ENCODE measurements at regions not wholly inside any gene's neighbourhood (a gene's known extent, or its start where the extent isn't known, plus 50 kb on each side); places are given as distances from the start of the nearest gene placed in this dataset.

DNA sequence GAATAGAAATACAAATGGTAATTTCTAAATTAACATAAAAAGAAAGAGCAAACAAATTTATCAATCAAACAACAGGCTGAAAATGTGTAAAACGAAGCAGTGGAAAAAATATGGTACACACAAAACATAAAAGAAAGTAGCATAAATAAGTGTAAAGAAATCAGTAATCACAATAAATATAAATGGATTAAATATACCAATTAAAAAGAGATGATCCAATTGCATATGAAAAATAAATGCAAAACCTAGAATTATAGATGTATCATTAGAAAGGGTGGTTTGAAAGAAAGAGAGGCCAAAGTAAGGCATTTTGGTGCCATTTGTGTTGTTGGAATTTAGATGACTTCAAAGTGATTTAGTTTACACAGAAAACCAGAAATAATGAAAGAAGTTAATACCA lies 202.2 kb downstream of the PTBP2 start:
- TF ChIP-seq, protein P1, sequence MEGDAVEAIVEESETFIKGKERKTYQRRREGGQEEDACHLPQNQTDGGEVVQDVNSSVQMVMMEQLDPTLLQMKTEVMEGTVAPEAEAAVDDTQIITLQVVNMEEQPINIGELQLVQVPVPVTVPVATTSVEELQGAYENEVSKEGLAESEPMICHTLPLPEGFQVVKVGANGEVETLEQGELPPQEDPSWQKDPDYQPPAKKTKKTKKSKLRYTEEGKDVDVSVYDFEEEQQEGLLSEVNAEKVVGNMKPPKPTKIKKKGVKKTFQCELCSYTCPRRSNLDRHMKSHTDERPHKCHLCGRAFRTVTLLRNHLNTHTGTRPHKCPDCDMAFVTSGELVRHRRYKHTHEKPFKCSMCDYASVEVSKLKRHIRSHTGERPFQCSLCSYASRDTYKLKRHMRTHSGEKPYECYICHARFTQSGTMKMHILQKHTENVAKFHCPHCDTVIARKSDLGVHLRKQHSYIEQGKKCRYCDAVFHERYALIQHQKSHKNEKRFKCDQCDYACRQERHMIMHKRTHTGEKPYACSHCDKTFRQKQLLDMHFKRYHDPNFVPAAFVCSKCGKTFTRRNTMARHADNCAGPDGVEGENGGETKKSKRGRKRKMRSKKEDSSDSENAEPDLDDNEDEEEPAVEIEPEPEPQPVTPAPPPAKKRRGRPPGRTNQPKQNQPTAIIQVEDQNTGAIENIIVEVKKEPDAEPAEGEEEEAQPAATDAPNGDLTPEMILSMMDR (IDR thresholded peaks at IDR 0.05): no peak
- TF ChIP-seq POLR2A (IDR thresholded peaks at IDR 0.05): no peak
